GM21526 (cell line): ENCODE measurements at regions not wholly inside any gene's neighbourhood (a gene's known extent, or its start where the extent isn't known, plus 50 kb on each side); places are given as distances from the start of the nearest gene placed in this dataset.

Source experiments
- ATAC-seq: cut with Tn5 transposase; IDR thresholded peaks from one replicate; pipeline ENCODE4 v1.9.1; 2021; ENCODE audit warnings: moderate library complexity; ENCODE audit not compliant: unreplicated experiment, low FRiP score

DNA sequence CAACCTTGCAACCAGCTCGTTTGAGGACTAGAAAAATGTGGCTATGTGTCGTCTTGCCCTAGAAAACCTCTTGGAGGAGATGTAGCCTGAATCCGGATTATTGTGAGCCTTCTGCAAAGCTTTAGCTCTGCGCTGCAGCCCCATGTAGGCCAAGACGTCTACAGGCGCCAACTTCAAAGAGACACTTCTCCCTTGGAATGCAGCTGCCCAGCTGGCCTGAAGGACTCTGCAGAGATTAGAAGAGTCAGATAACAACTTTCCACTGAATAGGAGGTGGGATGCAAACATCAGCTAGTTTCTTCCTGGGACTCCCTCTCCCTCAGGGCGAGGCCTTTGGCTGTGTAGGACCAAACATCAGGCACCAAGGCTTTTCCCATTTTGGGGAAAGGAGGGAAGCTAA lies 356.5 kb upstream of the IL12A start:
- no peak for ATAC-seq

- no peak for ATAC-seq
These were observed 355.8 kb upstream of the IL12A start for GRCh38 chr3:159632851-159633250.

GRCh38 chr3:159634483-159634882 lies 354.2 kb upstream of the IL12A start:
- ATAC-seq: no peak

DNA sequence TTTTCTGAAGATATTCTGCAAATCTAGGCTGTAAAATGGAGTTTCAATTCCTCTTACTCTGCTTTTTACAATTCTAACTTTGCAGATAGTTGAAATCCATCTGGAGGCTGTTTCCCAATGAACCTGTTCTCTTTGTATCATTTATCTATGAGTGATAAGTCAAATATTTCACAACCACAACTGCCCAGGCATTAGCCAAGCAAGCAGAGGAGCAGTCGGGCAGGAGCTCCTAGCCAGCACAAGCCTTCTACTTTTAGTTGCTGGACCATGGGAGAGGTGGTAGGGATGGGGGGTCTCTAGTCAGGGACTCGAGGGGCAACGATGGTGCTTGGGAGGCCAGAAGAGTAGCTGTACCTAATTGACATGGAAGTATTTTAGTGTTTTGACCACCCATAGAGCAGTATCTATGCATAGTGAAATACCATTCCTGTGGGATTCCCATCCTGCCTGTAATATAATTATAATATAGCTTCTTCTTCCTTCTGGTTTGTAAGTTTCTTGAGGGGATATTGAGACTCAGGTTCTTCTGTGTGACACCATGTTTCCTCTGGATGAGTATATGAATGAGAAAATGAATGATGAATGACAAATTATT lies 353.5 kb upstream of the IL12A start:
- no peak for ATAC-seq

- ATAC-seq: no peak
These were observed 350.6 kb upstream of the IL12A start for GRCh38 chr3:159637883-159638542.

DNA sequence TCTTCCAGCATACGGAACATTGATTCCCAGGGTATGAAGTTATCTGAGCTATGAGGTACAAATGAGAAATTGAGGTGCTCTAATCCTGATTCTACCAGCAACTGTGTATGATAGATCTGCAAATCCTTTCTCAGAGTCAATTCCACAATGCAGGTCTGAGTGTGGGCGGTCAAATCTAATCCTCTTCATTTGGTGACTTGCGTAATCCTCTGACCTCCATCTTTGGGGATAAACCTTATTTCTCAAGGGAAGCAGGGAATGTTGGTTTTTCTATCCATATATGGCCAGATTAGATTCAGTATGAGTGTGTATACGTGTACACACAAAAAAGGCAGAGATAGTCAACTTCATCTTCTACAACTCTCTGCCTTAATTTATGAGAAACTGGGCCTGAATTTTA lies 348.4 kb upstream of the IL12A start:
- no peak for ATAC-seq

DNA sequence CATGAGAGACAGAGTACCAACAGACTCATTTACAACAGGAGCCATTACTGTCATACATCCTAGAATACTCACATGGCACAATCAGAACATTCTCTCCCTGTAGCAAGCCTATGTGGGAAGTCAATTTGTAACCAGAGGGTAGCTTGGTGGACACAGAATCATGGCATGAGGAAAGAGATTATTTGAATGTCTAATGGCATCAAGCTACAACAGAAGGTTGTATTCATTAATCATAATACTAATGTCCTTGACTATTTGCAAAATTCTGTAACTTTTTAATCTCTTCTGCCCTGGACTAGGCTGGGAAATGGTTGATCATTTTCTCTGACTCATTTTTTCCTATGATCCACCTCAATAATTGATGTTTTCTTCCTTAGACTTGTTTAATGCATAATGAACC lies 345.2 kb upstream of the IL12A start:
- no peak for ATAC-seq

- ATAC-seq: no peak
These were observed 342.8 kb upstream of the IL12A start for GRCh38 chr3:159645874-159646273.

- ATAC-seq: no peak
These were observed 338.7 kb upstream of the IL12A start for GRCh38 chr3:159649951-159650350.

- ATAC-seq: no peak
These were observed 337.9 kb upstream of the IL12A start for GRCh38 chr3:159650726-159651125.

DNA sequence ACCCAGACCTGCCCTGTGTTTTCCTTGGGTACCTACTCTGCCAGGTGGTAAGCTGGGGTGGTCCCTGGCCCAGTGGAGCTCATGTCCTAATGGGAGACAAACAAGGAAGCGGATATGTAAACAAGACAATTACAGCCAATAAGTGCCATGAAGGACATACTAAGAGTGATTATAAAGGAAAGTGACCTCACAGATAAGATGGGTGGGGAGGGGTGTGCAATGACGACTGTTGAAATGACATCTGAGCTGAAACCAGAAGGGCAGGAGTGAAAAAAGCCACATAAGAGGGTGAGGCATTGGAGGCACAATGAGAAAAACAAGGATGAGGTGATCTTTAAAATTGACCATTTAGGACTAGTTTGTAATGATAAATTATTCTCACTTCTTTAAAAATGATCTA lies 336.2 kb upstream of the IL12A start:
- ATAC-seq: no peak

GRCh38 chr3:159654183-159655134 lies 334.2 kb upstream of the IL12A start:
- ATAC-seq: no peak

- ATAC-seq: no peak
These were observed 333.4 kb upstream of the IL12A start for GRCh38 chr3:159655202-159655601.

DNA sequence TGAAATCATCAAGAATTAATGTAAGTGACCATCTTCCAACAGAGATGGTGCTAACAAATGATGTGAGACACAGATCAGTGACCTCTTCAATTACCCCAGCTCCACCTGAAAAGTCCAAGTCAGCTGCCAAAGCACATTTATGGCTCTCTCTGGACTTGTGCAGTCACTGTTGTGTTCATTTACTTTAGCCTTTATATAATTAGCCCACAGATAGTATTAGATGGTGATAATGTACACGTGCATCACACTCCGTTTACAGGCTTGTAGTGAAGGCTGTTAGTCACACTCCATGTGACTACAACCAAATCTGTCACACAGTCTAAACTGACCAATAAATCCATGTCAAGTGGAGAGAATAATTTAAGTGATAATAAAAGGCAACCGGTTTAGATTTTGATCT lies 331.5 kb upstream of the IL12A start:
- ATAC-seq: no peak

DNA sequence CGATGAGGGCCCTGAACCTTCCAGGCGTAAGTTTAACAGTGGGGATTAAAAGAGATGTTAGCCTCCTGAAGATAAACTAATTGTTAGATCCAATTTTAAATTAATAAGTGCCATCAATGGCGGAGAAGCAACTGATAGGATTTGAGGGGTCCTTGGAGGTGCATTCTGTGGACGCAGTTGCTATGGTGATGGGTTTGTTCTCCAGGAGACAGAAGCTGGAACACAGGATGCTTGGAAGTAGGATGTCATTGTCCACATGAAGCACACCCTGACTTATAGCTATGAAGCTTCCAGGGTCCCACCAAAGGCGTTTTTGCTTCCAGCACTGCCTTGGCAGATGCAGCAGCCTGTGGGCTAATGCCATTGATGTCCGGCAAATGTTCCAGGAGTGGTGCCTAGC lies 331.0 kb upstream of the IL12A start:
- no peak for ATAC-seq

- no peak for ATAC-seq
These were observed 328.3 kb upstream of the IL12A start for GRCh38 chr3:159660326-159660725.

- ATAC-seq: no peak
These were observed 327.7 kb upstream of the IL12A start for GRCh38 chr3:159660901-159661300.

DNA sequence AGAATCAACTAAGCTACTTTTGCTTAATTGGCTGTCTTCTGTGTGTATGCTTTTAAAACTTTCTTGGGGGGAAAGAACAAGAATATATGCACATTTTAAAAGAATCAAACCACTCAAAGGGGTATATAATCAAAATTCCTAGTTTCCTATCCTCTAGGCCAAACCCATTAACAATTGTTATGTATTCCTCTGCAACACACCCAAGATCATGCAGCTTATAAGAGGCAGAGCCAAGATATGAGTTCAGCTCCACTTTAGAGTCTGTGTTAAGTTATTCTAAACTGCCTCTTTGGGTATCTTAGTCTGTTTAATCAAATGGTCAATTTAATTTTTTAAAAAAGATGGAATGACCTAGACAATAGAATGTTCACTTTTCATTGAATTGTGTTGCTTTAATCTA lies 326.1 kb upstream of the IL12A start:
- ATAC-seq: no peak

- no peak for ATAC-seq
These were observed 324.6 kb upstream of the IL12A start for GRCh38 chr3:159664006-159664405.

DNA sequence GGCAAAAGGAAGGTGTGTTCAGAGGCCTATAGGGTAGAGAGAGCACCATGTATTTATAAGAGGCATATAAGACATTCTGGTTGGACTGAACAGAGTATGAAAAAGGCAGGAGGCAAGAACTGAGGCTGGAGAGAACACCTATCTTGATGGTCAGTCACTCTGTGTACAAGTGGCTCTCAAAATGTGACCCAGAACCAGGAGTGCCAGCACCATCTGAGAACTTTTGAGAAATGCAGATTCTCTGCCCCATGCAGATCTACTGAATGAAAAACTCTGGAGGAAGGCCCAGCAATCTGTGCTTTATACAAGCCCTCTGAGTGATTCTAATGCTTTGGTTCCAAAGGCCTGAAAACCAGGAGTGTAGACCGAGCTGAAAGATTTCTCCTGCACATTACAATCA lies 324.0 kb upstream of the IL12A start:
- no peak for ATAC-seq

- no peak for ATAC-seq
These were observed 321.4 kb upstream of the IL12A start for GRCh38 chr3:159667261-159667660.

DNA sequence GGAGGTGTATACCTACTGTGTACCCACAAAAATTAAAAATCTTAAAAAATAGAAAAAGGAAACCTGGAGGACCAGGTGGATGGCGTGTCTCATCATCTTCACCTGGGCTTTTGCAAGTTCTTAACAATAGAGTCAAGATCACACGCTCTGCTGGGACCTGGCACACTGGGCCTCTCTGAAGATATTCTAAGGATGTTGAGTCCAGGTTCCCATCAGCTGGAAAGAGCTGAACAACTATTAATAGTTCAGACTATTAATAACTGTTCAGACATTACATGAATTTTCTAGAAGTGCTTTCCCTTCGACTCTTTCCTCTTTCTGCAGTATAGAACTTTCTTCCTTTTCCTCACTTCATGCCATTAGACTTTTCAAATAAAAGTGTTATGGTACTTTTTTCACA lies 320.2 kb upstream of the IL12A start:
- ATAC-seq: no peak
